ENCODE measurements at regions not wholly inside any gene's neighbourhood (a gene's known extent, or its start where the extent isn't known, plus 50 kb on each side); places are given as distances from the start of the nearest gene placed in this dataset.

- Histone ChIP-seq H2AFZ (ENCODE audit: control insufficient read depth, low read length) (no peak overlapping the region), H3K27ac (ENCODE audit: control insufficient read depth, insufficient read depth, low read length) (no peak overlapping the region), H3K27me3 (ENCODE audit: control insufficient read depth, extremely low read depth, insufficient read depth, low read length) (peaks cover 4% of the 10 kb centered on the region), H3K79me2 (ENCODE audit: control insufficient read depth, insufficient read depth, low read length) (no peaks in the 10 kb centered on the region), H3K4me1 (ENCODE audit: control insufficient read depth, extremely low read depth, insufficient read depth, low read length) (no peaks in the 10 kb centered on the region), H3K9ac (ENCODE audit: control insufficient read depth, extremely low read depth, insufficient read depth, low read length) (no peak overlapping the region), H3K36me3 (ENCODE audit: control insufficient read depth in 2 of 2, extremely low read depth in 1 of 2, insufficient read depth in 2 of 2, low read length in 2 of 2) (no peaks in the 10 kb centered on the region), H3K9me3 (ENCODE audit: control insufficient read depth, low read depth, low read length) (no peaks in the 10 kb centered on the region), H4K20me1 (ENCODE audit: control insufficient read depth, extremely low read depth, insufficient read depth, low read length) (no peaks in the 10 kb centered on the region), H3K9me1 (ENCODE audit: control insufficient read depth, extremely low read depth, insufficient read depth, low read length) (no peaks in the 10 kb centered on the region), H3K4me2 (ENCODE audit: control insufficient read depth, extremely low read depth, insufficient read depth, low read depth, low read length) (no peak overlapping the region), H3K4me3 (ENCODE audit: control insufficient read depth in 2 of 3, extremely low read depth in 1 of 3, insufficient read depth in 2 of 3, low read depth in 1 of 3, low read length in 3 of 3) (no peak overlapping the region)
- dilution Hi-C loops (cut with MboI; ENCODE audit: extremely low pct_ligation_motif_present, low sequenced_read_pairs), result no loop called here
- DNase-seq (ENCODE audit: low read depth, low spot score) (no peak), FAIRE-seq (no peak)
- no peak for TF ChIP-seq EZH2 (IDR thresholded peaks at IDR 0.05; ENCODE audit: low read length)
- TF ChIP-seq, protein P1, sequence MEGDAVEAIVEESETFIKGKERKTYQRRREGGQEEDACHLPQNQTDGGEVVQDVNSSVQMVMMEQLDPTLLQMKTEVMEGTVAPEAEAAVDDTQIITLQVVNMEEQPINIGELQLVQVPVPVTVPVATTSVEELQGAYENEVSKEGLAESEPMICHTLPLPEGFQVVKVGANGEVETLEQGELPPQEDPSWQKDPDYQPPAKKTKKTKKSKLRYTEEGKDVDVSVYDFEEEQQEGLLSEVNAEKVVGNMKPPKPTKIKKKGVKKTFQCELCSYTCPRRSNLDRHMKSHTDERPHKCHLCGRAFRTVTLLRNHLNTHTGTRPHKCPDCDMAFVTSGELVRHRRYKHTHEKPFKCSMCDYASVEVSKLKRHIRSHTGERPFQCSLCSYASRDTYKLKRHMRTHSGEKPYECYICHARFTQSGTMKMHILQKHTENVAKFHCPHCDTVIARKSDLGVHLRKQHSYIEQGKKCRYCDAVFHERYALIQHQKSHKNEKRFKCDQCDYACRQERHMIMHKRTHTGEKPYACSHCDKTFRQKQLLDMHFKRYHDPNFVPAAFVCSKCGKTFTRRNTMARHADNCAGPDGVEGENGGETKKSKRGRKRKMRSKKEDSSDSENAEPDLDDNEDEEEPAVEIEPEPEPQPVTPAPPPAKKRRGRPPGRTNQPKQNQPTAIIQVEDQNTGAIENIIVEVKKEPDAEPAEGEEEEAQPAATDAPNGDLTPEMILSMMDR (optimal IDR thresholded peaks at IDR 0.05 in 1 of 3, IDR thresholded peaks at IDR 0.05 in 1 of 3, conservative IDR thresholded peaks at IDR 0.05 in 1 of 3; ENCODE audit: extremely low read depth in 1 of 3, insufficient read depth in 2 of 3, low read length in 3 of 3), result no peak
These were observed 66.4 kb upstream of the ATP10B start for GRCh38 chr5:160918386-160918785.

- no peaks in the 10 kb centered on the region for H4K20me1 ChIP-seq (ENCODE audit: control insufficient read depth, extremely low read depth, insufficient read depth, low read length)
- no peak overlapping the region for H3K27ac ChIP-seq (ENCODE audit: control insufficient read depth, insufficient read depth, low read length)
- no peaks in the 10 kb centered on the region for H3K4me1 ChIP-seq (ENCODE audit: control insufficient read depth, extremely low read depth, insufficient read depth, low read length)
- no peaks in the 10 kb centered on the region for H3K27me3 ChIP-seq (ENCODE audit: control insufficient read depth, extremely low read depth, insufficient read depth, low read length)
- no peak overlapping the region for H2AFZ ChIP-seq (ENCODE audit: control insufficient read depth, low read length)
- dilution Hi-C loops (cut with MboI; ENCODE audit: extremely low pct_ligation_motif_present, low sequenced_read_pairs), result no loop called here
- DNase-seq (ENCODE audit: low read depth, low spot score) (no peak), FAIRE-seq (no peak)
- H3K9ac ChIP-seq (ENCODE audit: control insufficient read depth, extremely low read depth, insufficient read depth, low read length), result no peak overlapping the region
- H3K9me3 ChIP-seq (ENCODE audit: control insufficient read depth, low read depth, low read length), result no peaks in the 10 kb centered on the region
- no peaks in the 10 kb centered on the region for H3K9me1 ChIP-seq (ENCODE audit: control insufficient read depth, extremely low read depth, insufficient read depth, low read length)
- H3K4me2 ChIP-seq (ENCODE audit: control insufficient read depth, extremely low read depth, insufficient read depth, low read depth, low read length), result no peak overlapping the region
- no peaks in the 10 kb centered on the region for H3K36me3 ChIP-seq (ENCODE audit: control insufficient read depth in 2 of 2, extremely low read depth in 1 of 2, insufficient read depth in 2 of 2, low read length in 2 of 2)
- H3K79me2 ChIP-seq (ENCODE audit: control insufficient read depth, insufficient read depth, low read length), result no peaks in the 10 kb centered on the region
- TF ChIP-seq, protein P1 (optimal IDR thresholded peaks at IDR 0.05 in 1 of 3, IDR thresholded peaks at IDR 0.05 in 1 of 3, conservative IDR thresholded peaks at IDR 0.05 in 1 of 3; ENCODE audit: extremely low read depth in 1 of 3, insufficient read depth in 2 of 3, low read length in 3 of 3), result no peak
- TF ChIP-seq EZH2 (IDR thresholded peaks at IDR 0.05; ENCODE audit: low read length), result no peak
- no peak overlapping the region for H3K4me3 ChIP-seq (ENCODE audit: control insufficient read depth in 2 of 3, extremely low read depth in 1 of 3, insufficient read depth in 2 of 3, low read depth in 1 of 3, low read length in 3 of 3)
These were observed 54.1 kb upstream of the ATP10B start for GRCh38 chr5:160906090-160906489.

All from keratinocyte (primary cell).